ENCODE measurements at regions not wholly inside any gene's neighbourhood (a gene's known extent, or its start where the extent isn't known, plus 50 kb on each side); places are given as distances from the start of the nearest gene placed in this dataset.
"Not testable (repeated sequence)": the region's sequence is repeated elsewhere in the genome, so short reads cannot be mapped to it uniquely, and the experiment has no call there.

DNA sequence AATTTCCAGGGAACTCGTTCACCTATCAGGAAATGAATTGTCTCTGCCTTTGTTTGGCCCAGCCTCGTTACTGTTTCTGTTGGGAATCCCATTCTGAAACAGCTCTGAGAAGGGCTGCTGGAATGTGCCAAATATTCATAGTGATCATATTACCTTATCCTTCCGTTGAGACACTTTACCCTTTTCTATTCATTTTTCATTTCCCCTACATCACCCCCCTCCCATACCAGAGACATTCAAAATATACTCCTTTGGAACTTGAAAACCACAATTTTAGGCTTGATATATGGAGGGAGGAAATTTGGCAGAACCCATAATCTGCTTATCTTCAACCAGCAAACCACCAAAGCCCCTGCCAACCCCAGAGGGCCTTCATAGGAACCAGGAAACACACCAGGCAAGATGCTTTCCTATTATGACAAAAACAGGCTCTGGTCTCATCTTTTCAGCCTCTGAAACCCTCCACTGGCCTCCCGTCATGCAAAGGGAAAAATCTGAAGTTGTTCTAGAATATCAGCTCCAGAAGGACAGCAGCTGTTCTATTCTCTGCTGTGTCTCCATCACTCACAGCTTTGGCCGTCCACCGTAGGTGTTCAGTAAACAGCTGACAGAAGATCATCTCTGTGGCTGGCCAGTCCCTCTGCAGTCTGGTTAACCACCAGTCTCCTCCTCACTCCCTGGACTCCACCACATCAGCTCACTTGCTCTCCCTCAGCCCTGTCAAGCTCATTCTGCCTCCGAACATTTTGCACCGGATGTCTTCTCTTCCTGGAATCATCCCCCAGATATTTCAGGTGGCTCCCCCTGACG lies 217.2 kb upstream of the WWC1 start:
- DNase-seq, result no peak

DNA sequence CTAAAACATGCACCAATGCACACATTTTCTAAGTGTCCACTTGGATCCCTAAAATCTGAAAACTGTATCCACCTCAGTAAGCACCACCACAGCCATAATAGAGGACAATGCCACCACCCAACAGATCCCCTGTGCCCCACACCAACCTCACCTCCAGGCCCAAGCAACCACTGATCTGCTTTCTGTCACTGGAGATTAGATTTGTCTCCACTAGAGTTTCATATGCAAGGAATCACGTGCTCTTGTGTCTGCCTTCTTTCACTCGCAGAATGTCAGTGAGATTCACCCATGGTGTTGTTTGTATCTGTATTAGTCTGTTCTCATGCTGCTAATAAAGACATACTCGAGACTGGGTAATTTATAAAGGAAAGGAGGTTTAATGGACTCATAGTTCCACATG lies 216.1 kb upstream of the WWC1 start:
- no peak for DNase-seq

DNA sequence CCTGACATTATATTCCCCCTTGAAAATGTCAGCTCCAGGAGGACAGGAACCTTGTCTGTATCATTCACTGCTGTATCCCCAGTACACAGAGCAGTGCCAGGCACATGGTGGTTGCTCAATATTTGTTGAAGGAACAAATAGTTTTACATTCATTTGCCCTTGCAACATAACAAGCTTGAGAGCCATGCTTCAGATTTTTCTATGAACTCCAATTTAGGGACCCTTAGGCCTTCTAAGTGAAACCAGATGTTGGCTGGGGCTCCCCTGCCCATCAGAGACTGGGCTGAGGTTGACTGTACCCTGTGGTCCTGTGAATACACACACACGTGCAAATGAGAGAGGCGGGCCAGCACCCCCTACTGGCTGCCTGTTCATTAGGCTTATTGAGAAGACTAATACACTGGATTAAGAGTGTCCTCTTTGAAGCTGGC lies 214.9 kb upstream of the WWC1 start:
- DNase-seq, result peak in 3 of 58 donors; percentile 6 to 19 (median 13)

- DNase-seq, result peak in 1 of 58 donors; percentile 34
Measured at GRCh38 chr5:168085261-168086031, 206.0 kb upstream of the WWC1 start.

- peak in 2 of 58 donors; percentile 12 to 33 for DNase-seq
Measured at GRCh38 chr5:168086104-168086610, 205.3 kb upstream of the WWC1 start.

- no peak for DNase-seq
Measured at GRCh38 chr5:168086746-168087145, 204.7 kb upstream of the WWC1 start.

DNA sequence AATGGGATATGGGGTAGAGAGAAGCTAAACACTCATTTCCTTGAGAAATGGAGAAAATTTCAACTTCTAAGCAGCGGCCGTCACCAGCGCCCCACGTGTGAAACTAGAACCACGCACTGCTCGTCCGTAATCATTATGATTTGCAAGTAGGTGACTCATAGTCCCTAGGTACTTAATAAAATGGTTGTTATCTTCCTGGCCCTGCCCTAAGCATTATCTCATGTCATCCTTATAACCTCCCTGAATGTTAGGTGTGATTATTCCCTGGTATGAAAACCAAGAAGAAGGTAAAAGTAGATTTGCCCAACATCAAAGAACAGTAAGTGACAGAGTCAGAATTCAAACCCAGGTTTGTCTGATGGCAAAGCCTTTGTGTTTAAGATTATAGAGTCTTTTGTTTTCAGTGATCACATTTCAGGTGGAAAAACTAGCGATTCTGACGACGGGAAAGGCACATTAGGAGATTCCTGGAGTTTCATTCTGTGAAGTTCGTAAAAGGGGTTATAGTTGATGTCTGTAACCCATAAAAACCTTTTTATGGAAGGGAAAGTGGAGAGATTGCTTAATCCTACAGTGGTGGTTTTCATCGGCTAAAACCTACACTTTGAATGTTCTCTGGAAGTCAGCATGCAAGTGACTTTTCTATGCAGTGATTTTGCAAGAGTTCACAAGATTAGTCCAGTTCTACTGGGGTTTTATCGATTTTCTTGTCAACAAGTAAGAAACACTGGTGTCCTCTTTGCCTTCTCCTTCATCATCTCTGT lies 202.9 kb upstream of the WWC1 start:
- DNase-seq, result no peak

DNA sequence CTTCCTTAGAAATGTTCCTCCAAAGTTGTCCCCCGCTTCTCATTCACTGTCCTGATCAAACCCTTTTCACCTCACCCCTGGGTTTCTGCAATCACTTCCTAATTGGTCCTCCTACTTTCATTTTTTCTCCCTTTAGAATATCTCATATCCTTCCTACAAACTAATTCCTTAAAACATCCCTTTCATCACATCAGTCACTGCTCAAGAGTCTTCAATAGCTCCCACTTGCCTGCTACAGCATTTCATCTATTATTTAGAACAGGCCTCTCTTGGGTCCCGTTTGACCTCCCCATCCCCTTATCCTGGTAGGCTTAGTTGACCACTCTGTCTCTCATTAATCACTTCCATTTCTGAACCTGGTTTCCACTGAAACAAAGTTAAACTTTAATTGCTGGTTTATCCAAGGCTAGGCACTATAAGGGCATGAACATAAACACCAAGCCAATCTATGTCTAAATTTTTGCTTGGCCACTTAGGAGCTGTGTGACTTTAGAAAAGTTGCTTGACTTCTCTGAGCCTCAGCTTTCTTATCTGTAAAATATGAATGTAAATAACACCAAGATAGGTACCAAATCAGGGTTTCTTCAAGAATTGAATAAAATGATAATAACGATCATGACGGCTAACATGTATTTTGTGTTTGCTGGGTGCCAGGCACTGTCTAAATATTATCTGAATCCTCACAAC lies 202.1 kb upstream of the WWC1 start:
- no peak for DNase-seq

DNA sequence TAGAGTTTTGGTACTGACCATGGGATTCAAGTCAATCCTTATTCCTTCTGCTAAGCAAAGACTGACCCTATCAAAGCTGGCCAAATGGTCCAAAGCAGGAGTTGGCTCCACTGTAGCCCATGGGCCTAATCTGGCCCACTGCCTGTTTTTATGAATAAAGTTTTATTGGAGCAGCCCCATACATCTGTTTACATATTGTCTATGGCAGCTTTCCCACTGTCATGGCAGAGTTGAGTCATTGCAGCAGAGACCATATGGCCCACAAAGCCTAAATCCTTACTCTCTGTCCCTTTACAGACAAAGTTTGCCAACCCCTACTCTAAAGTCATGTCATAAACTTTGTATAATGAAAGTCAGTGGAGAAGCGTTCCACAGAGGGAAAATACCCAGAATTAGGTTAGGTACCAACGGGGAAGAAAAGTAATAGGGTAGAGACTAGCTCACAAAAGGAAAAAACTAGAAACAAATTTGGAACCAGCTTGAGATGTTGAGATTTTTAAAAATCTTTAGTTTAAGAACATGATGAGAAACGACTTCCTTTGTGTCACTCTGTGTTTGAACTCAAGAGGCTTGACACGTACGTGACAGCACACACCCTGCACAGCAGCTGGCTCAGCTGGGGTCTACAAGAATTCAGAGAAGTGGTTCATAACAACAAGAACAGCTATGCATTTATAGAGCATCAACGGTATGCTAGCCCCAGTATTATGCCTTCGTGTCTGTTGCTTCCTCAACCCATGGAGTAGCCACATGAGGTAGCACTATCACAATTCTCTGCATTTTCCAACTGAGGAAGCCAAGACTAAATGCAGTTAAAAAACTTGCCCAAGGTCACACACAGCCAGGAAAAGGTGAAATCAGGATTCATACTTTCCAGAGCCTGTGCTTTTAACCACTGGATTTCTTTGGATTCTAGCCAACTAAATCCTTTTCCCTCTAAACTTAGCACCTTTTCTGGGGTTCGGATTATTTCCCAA lies 198.9 kb upstream of the WWC1 start:
- no peak for DNase-seq

GRCh38 chr5:168093200-168093910 lies 198.1 kb upstream of the WWC1 start:
- DNase-seq, result no peak

DNA sequence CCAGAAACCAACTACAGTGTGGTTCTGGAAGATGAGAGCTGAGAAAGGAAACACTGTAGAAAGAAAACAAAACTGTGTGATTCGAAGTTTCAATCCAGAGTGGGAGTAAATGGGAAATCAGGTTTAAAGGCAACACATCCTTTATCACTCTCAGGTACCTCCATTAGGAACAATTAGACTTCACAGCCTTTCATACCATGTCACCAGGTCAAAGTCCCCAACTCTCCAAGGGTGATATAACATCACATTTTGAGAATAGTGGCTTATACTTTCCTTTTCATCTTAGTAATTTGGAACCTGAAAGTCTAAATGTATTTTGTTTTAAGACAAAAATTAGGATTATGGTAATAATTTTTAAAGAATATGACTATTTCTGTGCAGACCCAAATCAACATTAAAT lies 194.9 kb upstream of the WWC1 start:
- no peak for DNase-seq

- no peak for DNase-seq
Measured at GRCh38 chr5:168097876-168098653, 193.4 kb upstream of the WWC1 start.

DNA sequence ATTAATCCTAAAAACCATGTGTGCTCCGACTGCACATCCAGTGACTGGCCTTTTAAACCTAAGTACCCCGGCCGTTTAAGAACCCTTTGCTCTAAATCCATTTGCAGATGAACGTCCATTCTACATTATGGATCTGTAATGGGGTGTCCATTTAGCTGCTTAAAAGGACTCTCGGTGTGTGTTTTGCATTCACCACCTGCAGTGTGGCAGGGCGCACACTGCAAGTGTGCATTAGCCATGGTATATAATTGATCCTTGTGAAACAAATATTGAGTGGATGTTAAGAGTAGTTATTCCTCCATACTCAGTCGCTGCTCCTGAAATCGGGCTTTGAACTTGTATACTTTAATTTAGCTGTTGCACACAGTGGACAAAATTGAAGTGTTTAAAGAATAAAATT lies 190.1 kb upstream of the WWC1 start:
- no peak for DNase-seq

- not testable (repeated sequence) for DNase-seq
Measured at GRCh38 chr5:168103018-168103417, 188.4 kb upstream of the WWC1 start.

DNA sequence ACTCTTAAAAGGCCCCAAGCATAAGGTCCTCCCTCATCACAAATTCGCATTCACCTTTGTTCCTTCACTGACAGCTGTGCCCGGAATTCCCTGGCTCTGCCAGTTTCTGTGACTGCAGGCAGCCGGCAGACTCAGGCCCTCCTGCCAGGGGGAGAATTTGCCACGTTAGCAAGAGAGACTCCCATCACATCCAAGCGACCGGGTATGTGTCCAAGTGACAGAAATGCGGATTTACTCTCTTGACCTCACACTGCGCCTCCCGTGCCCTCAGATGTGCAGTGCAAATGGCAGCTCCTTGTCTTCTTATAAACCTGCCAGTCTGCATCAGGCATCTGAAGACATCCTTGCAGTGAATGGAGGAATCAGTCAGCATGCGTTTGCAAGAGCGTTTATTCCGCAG lies 187.1 kb upstream of the WWC1 start:
- DNase-seq, result no peak

DNA sequence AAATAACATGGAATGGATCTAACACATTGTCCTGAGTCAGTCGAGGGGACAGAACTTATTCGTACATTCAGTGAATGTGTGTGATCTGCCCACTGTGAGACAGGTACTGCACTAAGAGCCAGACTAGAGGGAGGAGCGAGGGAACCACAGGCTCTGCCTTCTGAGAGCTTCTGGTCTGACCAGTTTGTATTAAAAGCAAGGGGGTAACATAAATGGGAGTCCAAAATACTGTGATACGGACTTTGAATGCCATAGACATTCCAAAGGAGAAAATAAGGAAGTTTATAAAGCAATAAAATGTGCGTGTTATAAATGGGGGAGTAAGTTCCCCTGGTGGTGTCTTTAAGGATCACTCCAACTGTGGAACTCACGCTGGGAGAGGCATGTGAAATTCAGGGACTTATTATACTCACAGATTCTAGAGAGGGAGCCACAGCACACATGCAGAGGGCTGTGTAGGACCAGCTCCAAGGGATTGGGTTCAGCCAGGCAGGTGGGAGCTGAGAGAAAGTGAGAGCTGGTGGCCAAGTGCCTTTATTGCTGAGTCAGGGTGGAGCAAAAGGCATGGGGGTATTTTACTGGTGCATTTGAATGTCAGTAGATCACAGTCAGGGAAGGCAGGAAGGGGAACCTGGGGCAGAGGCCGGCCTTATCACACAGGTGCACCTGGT lies 186.5 kb upstream of the WWC1 start:
- no peak for DNase-seq

GRCh38 chr5:168106008-168106761 lies 185.3 kb upstream of the WWC1 start:
- DNase-seq, result no peak
